Suprapubic skin (tissue), 4 donors: ENCODE measurements at regions not wholly inside any gene's neighbourhood (a gene's known extent, or its start where the extent isn't known, plus 50 kb on each side); places are given as distances from the start of the nearest gene placed in this dataset.

Source experiments
- CTCF ChIP-seq, 2 donors: fragments of 200-600 bp in 1 of 2; fragments of 450-650 bp in 1 of 2; sonication (generic) in 1 of 2; IDR thresholded peaks; one replicate each; pipeline ENCODE4 v1.5.1; 2016 to 2019; ENCODE audit warnings: antibody characterized with exemption in 2 of 2, mild to moderate bottlenecking in 1 of 2, moderate library complexity in 1 of 2
- EP300 ChIP-seq: sonication (generic); formaldehyde crosslinking; IDR thresholded peaks from one replicate; pipeline ENCODE4 v1.6.1; 2017; ENCODE audit warnings: antibody characterized with exemption
- POLR2A ChIP-seq, 2 donors: fragments of 450-650 bp; IDR thresholded peaks; one replicate each; pipeline ENCODE4 v1.6.1; 2017; ENCODE audit warnings: antibody characterized with exemption in 2 of 2, mild to moderate bottlenecking in 2 of 2, moderate library complexity in 2 of 2
- POLR2AphosphoS5 ChIP-seq, 3 donors: sonication (generic); formaldehyde crosslinking; IDR thresholded peaks; one replicate each; pipeline ENCODE4 v1.6.1; 2017; ENCODE audit warnings: antibody characterized with exemption in 3 of 3

- TF ChIP-seq CTCF (IDR thresholded peaks at IDR 0.05) (no peak), POLR2AphosphoS5 (IDR thresholded peaks at IDR 0.05) (no peak), POLR2A (IDR thresholded peaks at IDR 0.05) (no peak), EP300 (no peak)
Observed at GRCh38 chr13:99698816-99699099, 197.5 kb downstream of the TM9SF2 start.
